ENCODE measurements at regions not wholly inside any gene's neighbourhood (a gene's known extent, or its start where the extent isn't known, plus 50 kb on each side); places are given as distances from the start of the nearest gene placed in this dataset.

DNA sequence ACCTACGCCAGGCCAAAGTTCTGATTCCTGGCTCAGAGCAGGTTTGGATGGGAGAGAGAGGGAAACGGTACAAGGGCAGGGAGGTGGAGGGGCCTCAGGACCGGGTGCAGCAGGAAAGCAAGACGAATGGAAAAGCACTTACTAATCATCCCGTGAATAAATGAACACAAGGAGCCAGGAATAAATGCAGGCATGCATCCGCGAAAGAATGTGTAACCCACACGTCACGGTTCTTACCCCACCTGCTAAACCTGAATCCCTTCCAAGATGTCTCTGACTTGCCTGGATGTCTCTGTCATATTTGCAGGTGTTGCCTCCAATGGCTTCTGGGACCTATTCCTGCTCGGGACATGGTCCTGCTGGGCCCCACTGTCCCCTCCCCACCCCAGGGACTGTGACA is 335.2 kb upstream of the RNF32 start:
- TF ChIP-seq FOXK2 (IDR thresholded peaks at IDR 0.05) = no peak
- TF ChIP-seq SP1 (IDR thresholded peaks at IDR 0.05) = no peak
- TF ChIP-seq ZNF384 (IDR thresholded peaks at IDR 0.05) = no peak
- no peak for TF ChIP-seq TARDBP (IDR thresholded peaks at IDR 0.05)
- TF ChIP-seq FOXM1 (IDR thresholded peaks at IDR 0.05; ENCODE audit: borderline replicate concordance) = no peak
- no peak for TF ChIP-seq ELF4 (IDR thresholded peaks at IDR 0.05)
- TF ChIP-seq BHLHE40 (IDR thresholded peaks at IDR 0.05; ENCODE audit: borderline replicate concordance) = no peak
- no peak for TF ChIP-seq NFRKB (IDR thresholded peaks at IDR 0.05)
- TF ChIP-seq FOXA1 (IDR thresholded peaks at IDR 0.05) = no peak
- no peak for TF ChIP-seq SUZ12 (IDR thresholded peaks at IDR 0.05)
- no peak for TF ChIP-seq HDGF (IDR thresholded peaks at IDR 0.05; ENCODE audit: borderline replicate concordance)
- TF ChIP-seq, protein P1, sequence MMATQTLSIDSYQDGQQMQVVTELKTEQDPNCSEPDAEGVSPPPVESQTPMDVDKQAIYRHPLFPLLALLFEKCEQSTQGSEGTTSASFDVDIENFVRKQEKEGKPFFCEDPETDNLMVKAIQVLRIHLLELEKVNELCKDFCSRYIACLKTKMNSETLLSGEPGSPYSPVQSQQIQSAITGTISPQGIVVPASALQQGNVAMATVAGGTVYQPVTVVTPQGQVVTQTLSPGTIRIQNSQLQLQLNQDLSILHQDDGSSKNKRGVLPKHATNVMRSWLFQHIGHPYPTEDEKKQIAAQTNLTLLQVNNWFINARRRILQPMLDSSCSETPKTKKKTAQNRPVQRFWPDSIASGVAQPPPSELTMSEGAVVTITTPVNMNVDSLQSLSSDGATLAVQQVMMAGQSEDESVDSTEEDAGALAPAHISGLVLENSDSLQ (IDR thresholded peaks at IDR 0.05) = no peak
- TF ChIP-seq L3MBTL2 (conservative IDR thresholded peaks at IDR 0.05) = no peak
- TF ChIP-seq ARNT (IDR thresholded peaks at IDR 0.05) = no peak
